Endothelial cell of umbilical vein (primary cell): ENCODE measurements at regions not wholly inside any gene's neighbourhood (a gene's known extent, or its start where the extent isn't known, plus 50 kb on each side); places are given as distances from the start of the nearest gene placed in this dataset.

Experiments used
- BruUV-seq: library from RNA; stranded (reverse); fragments of 400-500 nt; replicated peaks from 2 replicates; lab custom pipeline; 2021; lab: Mats Ljungman, UMichigan
- CTCF ChIA-PET: fragments of 300-600, 350-600 bp; sonication (Branson Sonifier 250); formaldehyde crosslinking; loops from one replicate; lab custom pipeline; 2021; ENCODE audit warnings: antibody characterized with exemption, inconsistent platforms; lab: Charles Lee
- POLR2A ChIA-PET: fragments of 300-600, 350-600 bp; sonication (Branson Sonifier 250); formaldehyde crosslinking; loops from one replicate; lab custom pipeline; 2021; ENCODE audit warnings: antibody characterized with exemption, inconsistent platforms; lab: Charles Lee
- DNase-seq: peaks from one replicate; pipeline ENCODE4 v3.0.0-alpha.2; 2011; ENCODE audit warnings: low read depth, low spot score
- FAIRE-seq: peaks from 2 replicates; lab custom pipeline; 2011; peaks lifted over from hg19 to GRCh38; lab: Jason Lieb, UNC
- H2AFZ ChIP-seq: 2 replicates; pipeline ENCODE4 v1.6.0; 2012; ENCODE audit warnings: low read depth, low read length, control low read depth, inconsistent platforms
- H3K27ac ChIP-seq: 2 replicates; pipeline ENCODE4 v1.5.1; 2011; ENCODE audit warnings: low read depth, mild to moderate bottlenecking, control low read depth, low read length, moderate library complexity; ENCODE audit not compliant: insufficient read depth
- H3K27me3 ChIP-seq, 2 experiments: 2 replicates each; pipeline versions ENCODE4 v1.6.0 to v1.6.1; 2011; ENCODE audit warnings: low read length in 2 of 2, mixed read lengths in 1 of 2; ENCODE audit not compliant: control insufficient read depth in 2 of 2, insufficient read depth in 2 of 2
- H3K36me3 ChIP-seq, 2 experiments: 2 replicates in 1 of 2; 3 replicates in 1 of 2; pipeline ENCODE4 v1.5.1; 2011; ENCODE audit warnings: low read length in 2 of 2, mild to moderate bottlenecking in 1 of 2, moderate library complexity in 1 of 2; ENCODE audit not compliant: control insufficient read depth in 2 of 2, insufficient read depth in 2 of 2; ENCODE audit errors: extremely low read depth in 1 of 2
- H3K4me1 ChIP-seq: 3 replicates; pipeline ENCODE4 v1.5.1; 2011; ENCODE audit warnings: mild to moderate bottlenecking, low read length; ENCODE audit not compliant: control insufficient read depth, insufficient read depth; ENCODE audit errors: extremely low read depth
- H3K4me2 ChIP-seq: 2 replicates; pipeline ENCODE4 v1.6.1; 2011; ENCODE audit warnings: low read length, control low read depth, mixed read lengths; ENCODE audit not compliant: insufficient read depth
- H3K4me3 ChIP-seq, 3 experiments: fragments of 200-600 bp in 1 of 3; sonication (generic), shearing (Covaris generic) in 1 of 3; replicated peaks in 1 of 3; 2 replicates each; pipeline ENCODE4 v1.5.1; 2011 to 2016; ENCODE audit warnings: control low read depth in 3 of 3, low read length in 3 of 3, mild to moderate bottlenecking in 2 of 3, inconsistent platforms in 1 of 3, low read depth in 1 of 3, moderate library complexity in 1 of 3; ENCODE audit not compliant: insufficient read depth in 1 of 3
- H3K79me2 ChIP-seq: 2 replicates; pipeline ENCODE4 v1.6.0; 2012; ENCODE audit warnings: low read length, inconsistent platforms; ENCODE audit not compliant: control insufficient read depth, insufficient read depth
- H3K9ac ChIP-seq: replicated peaks from 2 replicates; pipeline ENCODE3; 2011; ENCODE audit warnings: low read length, control low read depth; ENCODE audit not compliant: insufficient read depth; ENCODE audit errors: extremely low read depth
- H3K9me1 ChIP-seq: replicated peaks from 3 replicates; pipeline ENCODE4 v1.6.0; 2011; ENCODE audit warnings: mild to moderate bottlenecking, low read length; ENCODE audit not compliant: control insufficient read depth, insufficient read depth; ENCODE audit errors: extremely low read depth
- H3K9me3 ChIP-seq: replicated peaks from 2 replicates; pipeline ENCODE4 v1.5.1; 2012; ENCODE audit warnings: low read length, inconsistent platforms; ENCODE audit not compliant: control insufficient read depth, insufficient read depth
- H4K20me1 ChIP-seq: replicated peaks from 2 replicates; pipeline ENCODE3; 2011; ENCODE audit warnings: mild to moderate bottlenecking, low read length; ENCODE audit not compliant: control insufficient read depth, insufficient read depth; ENCODE audit errors: extremely low read depth
- EZH2 ChIP-seq: IDR thresholded peaks from 2 replicates; pipeline ENCODE4 v1.6.1; 2012; ENCODE audit warnings: borderline replicate concordance, low read depth, mild to moderate bottlenecking, moderate library complexity, low read length, inconsistent platforms; ENCODE audit not compliant: severe bottlenecking
- FOS ChIP-seq: IDR thresholded peaks from 2 replicates; pipeline ENCODE4 v1.6.1; 2011; ENCODE audit warnings: mild to moderate bottlenecking, low read length, moderate library complexity, borderline replicate concordance; ENCODE audit not compliant: insufficient read depth
- GATA2 ChIP-seq: IDR thresholded peaks from 2 replicates; pipeline ENCODE4 v1.7.0; 2011; ENCODE audit warnings: low read depth, mild to moderate bottlenecking, moderate library complexity, mixed read lengths, low read length; ENCODE audit not compliant: insufficient read length, insufficient read depth
- JUN ChIP-seq: IDR thresholded peaks from 2 replicates; pipeline ENCODE4 v1.6.1; 2011; ENCODE audit warnings: borderline replicate concordance, low read depth; ENCODE audit not compliant: insufficient read length, insufficient read depth
- MYC ChIP-seq: IDR thresholded peaks from one replicate; pipeline ENCODE4 v1.6.1; 2011; ENCODE audit warnings: mild to moderate bottlenecking, low read depth, low read length
- POLR2A ChIP-seq: IDR thresholded peaks from 2 replicates; pipeline ENCODE4 v1.6.1; 2012; ENCODE audit warnings: low read depth, mild to moderate bottlenecking, control low read depth, low read length
- POLR2AphosphoS5 ChIP-seq: IDR thresholded peaks from 2 replicates; pipeline ENCODE4 v1.6.1; 2012; ENCODE audit warnings: low read depth, mild to moderate bottlenecking, control low read depth, low read length, moderate library complexity; ENCODE audit not compliant: insufficient read depth
- dilution Hi-C: fragments of 300-500 bp; cut with MboI; formaldehyde crosslinking; loops from one replicate; pipeline ENCODE4 v1.15.0; 2019; ENCODE audit warnings: low sequenced_read_pairs; ENCODE audit not compliant: extremely low pct_ligation_motif_present
- intact Hi-C: fragments of 100-400 bp; cut with micrococcal nuclease; formaldehyde crosslinking; loops from one replicate; pipeline ENCODE4 v1.10.0; 2022
- TF ChIP-seq, protein P1 (sequence below): IDR thresholded peaks from 2 replicates; pipeline ENCODE4 v1.6.1; 2011; ENCODE audit not compliant: insufficient read depth, insufficient read length
- TF ChIP-seq, protein P2 (sequence below), 2 donors: IDR thresholded peaks; 1 replicate in 1 of 2; 2 replicates in 1 of 2; pipeline ENCODE4 v1.5.1; 2011; ENCODE audit warnings: low read length in 2 of 2, mild to moderate bottlenecking in 2 of 2, moderate library complexity in 2 of 2, control low read depth in 1 of 2, inconsistent platforms in 1 of 2, low read depth in 1 of 2; ENCODE audit not compliant: insufficient read depth in 1 of 2; ENCODE audit errors: extremely low read depth in 1 of 2

DNA sequence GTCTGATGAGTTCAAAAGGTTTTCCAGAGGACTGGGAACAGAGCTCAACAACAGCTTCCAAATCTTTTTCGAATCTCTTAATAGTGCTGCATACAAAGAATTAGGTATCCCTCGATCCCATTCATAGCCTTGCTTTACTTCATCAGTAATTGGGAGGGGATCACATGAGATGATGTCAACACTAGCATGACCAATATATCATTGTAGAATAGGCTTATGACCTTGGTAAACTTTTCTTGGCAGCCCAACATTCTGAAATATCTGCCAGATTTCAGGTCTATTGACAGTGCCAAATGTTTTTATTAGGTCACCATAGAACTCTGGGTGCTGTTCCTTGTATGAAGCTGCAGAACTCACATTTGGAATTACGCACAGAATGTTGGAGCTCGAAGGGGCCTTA is 228.9 kb downstream of the FGF10 start:
- no peak overlapping the region for H3K4me3 ChIP-seq
- no peak for FAIRE-seq
- CTCF ChIA-PET = no interaction called here

More for the DNA sequence above, 228.9 kb downstream of the FGF10 start:
- dilution Hi-C loops (no loop called here), intact Hi-C loops (no loop called here)
- H2AFZ ChIP-seq = no peak overlapping the region
- no peak overlapping the region for H3K9ac ChIP-seq
- H4K20me1 ChIP-seq = no peaks in the 10 kb centered on the region
- H3K27me3 ChIP-seq = no peaks in the 10 kb centered on the region
- H3K36me3 ChIP-seq = no peaks in the 10 kb centered on the region
- H3K27ac ChIP-seq = no peak overlapping the region
- H3K79me2 ChIP-seq = no peaks in the 10 kb centered on the region
- H3K4me2 ChIP-seq = no peak overlapping the region
- no peaks in the 10 kb centered on the region for H3K9me3 ChIP-seq
- no peaks in the 10 kb centered on the region for H3K4me1 ChIP-seq
- no TSS peak for BruUV-seq
- no peaks in the 10 kb centered on the region for H3K9me1 ChIP-seq
- no peak for DNase-seq
- POLR2A ChIA-PET = no interaction called here
- TF ChIP-seq, protein P1, sequence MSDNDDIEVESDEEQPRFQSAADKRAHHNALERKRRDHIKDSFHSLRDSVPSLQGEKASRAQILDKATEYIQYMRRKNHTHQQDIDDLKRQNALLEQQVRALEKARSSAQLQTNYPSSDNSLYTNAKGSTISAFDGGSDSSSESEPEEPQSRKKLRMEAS = no peak
- TF ChIP-seq JUN = no peak
- no peak for TF ChIP-seq GATA2
- TF ChIP-seq, protein P2, sequence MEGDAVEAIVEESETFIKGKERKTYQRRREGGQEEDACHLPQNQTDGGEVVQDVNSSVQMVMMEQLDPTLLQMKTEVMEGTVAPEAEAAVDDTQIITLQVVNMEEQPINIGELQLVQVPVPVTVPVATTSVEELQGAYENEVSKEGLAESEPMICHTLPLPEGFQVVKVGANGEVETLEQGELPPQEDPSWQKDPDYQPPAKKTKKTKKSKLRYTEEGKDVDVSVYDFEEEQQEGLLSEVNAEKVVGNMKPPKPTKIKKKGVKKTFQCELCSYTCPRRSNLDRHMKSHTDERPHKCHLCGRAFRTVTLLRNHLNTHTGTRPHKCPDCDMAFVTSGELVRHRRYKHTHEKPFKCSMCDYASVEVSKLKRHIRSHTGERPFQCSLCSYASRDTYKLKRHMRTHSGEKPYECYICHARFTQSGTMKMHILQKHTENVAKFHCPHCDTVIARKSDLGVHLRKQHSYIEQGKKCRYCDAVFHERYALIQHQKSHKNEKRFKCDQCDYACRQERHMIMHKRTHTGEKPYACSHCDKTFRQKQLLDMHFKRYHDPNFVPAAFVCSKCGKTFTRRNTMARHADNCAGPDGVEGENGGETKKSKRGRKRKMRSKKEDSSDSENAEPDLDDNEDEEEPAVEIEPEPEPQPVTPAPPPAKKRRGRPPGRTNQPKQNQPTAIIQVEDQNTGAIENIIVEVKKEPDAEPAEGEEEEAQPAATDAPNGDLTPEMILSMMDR (IDR thresholded peaks at IDR 0.05; ENCODE audit: extremely low read depth in 1 of 2, insufficient read depth in 1 of 2, low read depth in 1 of 2, low read length in 2 of 2) = no peak
- TF ChIP-seq POLR2A = no peak
- no peak for TF ChIP-seq POLR2AphosphoS5
- no peak for TF ChIP-seq MYC
- TF ChIP-seq EZH2 = no peak
- TF ChIP-seq FOS = no peak
